GM23338 (cell line): ENCODE measurements at regions not wholly inside any gene's neighbourhood (a gene's known extent, or its start where the extent isn't known, plus 50 kb on each side); places are given as distances from the start of the nearest gene placed in this dataset.

Experiments used
- ATAC-seq: fragments of 200-7000 bp; cut with Tn5 transposase; 3 replicates; pipeline ENCODE4 v1.9.1; 2020
- DNase-seq: peaks from one replicate; pipeline ENCODE4 v3.0.0-alpha.2; 2015; ENCODE audit warnings: low spot score
- H2AFZ ChIP-seq: fragments of 200-600 bp; sonication (generic); 2 replicates; pipeline ENCODE4 v1.8.0; 2016; ENCODE audit warnings: antibody characterized with exemption, mild to moderate bottlenecking, moderate library complexity
- H3F3A ChIP-seq: fragments of 200-600 bp; sonication (generic); replicated peaks from 2 replicates; pipeline ENCODE4 v1.8.0; 2017; ENCODE audit warnings: antibody characterized with exemption, mixed run types, low read depth
- H3K27ac ChIP-seq: fragments of 200-600 bp; sonication (generic); 2 replicates; pipeline ENCODE4 v1.6.1; 2016; ENCODE audit warnings: low read depth
- H3K27me3 ChIP-seq: fragments of 200-600 bp; sonication (generic); 2 replicates; pipeline ENCODE4 v1.8.0; 2016; ENCODE audit warnings: mild to moderate bottlenecking, mixed run types, moderate library complexity; ENCODE audit not compliant: insufficient read depth
- H3K36me3 ChIP-seq: fragments of 200-600 bp; sonication (generic); 2 replicates; pipeline ENCODE4 v1.8.0; 2016; ENCODE audit warnings: mild to moderate bottlenecking; ENCODE audit not compliant: insufficient read depth
- H3K4me1 ChIP-seq: fragments of 200-600 bp; sonication (generic); 2 replicates; pipeline ENCODE4 v1.8.0; 2016; ENCODE audit warnings: mild to moderate bottlenecking, moderate library complexity; ENCODE audit not compliant: insufficient read depth
- H3K4me2 ChIP-seq: fragments of 200-600 bp; sonication (generic); 2 replicates; pipeline ENCODE4 v1.7.1; 2017; ENCODE audit warnings: mixed run types
- H3K4me3 ChIP-seq: fragments of 200-600 bp; sonication (generic); 2 replicates; pipeline ENCODE4 v1.6.1; 2016; ENCODE audit warnings: mixed run types
- H3K79me2 ChIP-seq: fragments of 200-600 bp; sonication (generic); replicated peaks from 2 replicates; pipeline ENCODE4 v1.8.0; 2017; ENCODE audit warnings: mild to moderate bottlenecking; ENCODE audit not compliant: insufficient read depth
- H3K9me2 ChIP-seq: fragments of 200-600 bp; sonication (generic); 2 replicates; pipeline ENCODE4 v1.8.0; 2017; ENCODE audit not compliant: insufficient read depth
- H4K20me1 ChIP-seq: fragments of 200-600 bp; sonication (generic); replicated peaks from 2 replicates; pipeline ENCODE4 v1.8.0; 2017; ENCODE audit warnings: mild to moderate bottlenecking; ENCODE audit not compliant: insufficient read depth
- H3K27ac Mint-ChIP-seq: 2 replicates; pipeline ENCODE4 v1.8.0; 2020; ENCODE audit warnings: inconsistent platforms, mild to moderate bottlenecking, moderate library complexity, mixed read lengths
- H3K27me3 Mint-ChIP-seq: 3 replicates; pipeline ENCODE4 v1.8.0; 2022; ENCODE audit warnings: low read depth, mild to moderate bottlenecking, moderate library complexity, mixed read lengths, inconsistent platforms; ENCODE audit not compliant: insufficient read depth, poor library complexity
- H3K36me3 Mint-ChIP-seq: 3 replicates; pipeline ENCODE4 v1.8.0; 2021; ENCODE audit warnings: low read depth, mild to moderate bottlenecking, inconsistent platforms, moderate library complexity, mixed read lengths
- H3K4me1 Mint-ChIP-seq: 3 replicates; pipeline ENCODE4 v1.8.0; 2020; ENCODE audit warnings: mild to moderate bottlenecking, inconsistent platforms, mixed read lengths
- H3K4me3 Mint-ChIP-seq: 3 replicates; pipeline ENCODE4 v1.8.0; 2021; ENCODE audit warnings: moderate library complexity, mild to moderate bottlenecking, inconsistent platforms, mixed read lengths
- H3K9me3 Mint-ChIP-seq: 3 replicates; pipeline ENCODE4 v1.8.0; 2020; ENCODE audit warnings: moderate library complexity, mild to moderate bottlenecking, inconsistent platforms, mixed read lengths
- EZH2 ChIP-seq: fragments of 200-600 bp; sonication (generic); IDR thresholded peaks from one replicate; pipeline ENCODE4 v1.8.0; 2017; ENCODE audit warnings: antibody characterized with exemption, mild to moderate bottlenecking, low read depth; ENCODE audit not compliant: unreplicated experiment
- JUNB ChIP-seq: IDR thresholded peaks from one replicate; pipeline ENCODE4 v1.6.1; 2016; ENCODE audit warnings: antibody characterized with exemption; ENCODE audit not compliant: unreplicated experiment
- NANOG ChIP-seq: IDR thresholded peaks from 2 replicates; pipeline ENCODE4 v1.6.1; 2016; ENCODE audit warnings: antibody characterized with exemption, borderline replicate concordance
- STAT1 ChIP-seq: IDR thresholded peaks from one replicate; pipeline ENCODE4 v1.6.1; 2016; ENCODE audit warnings: antibody characterized with exemption; ENCODE audit not compliant: unreplicated experiment
- ZNF114 ChIP-seq: fragments of 250-450 bp; sonication (Bioruptor Pico); IDR thresholded peaks from 2 replicates; pipeline ENCODE4 v1.5.0; 2020; ENCODE audit warnings: mild to moderate bottlenecking, moderate library complexity
- ZNF331 ChIP-seq: fragments of 250-450 bp; sonication (Bioruptor Pico); IDR thresholded peaks from 2 replicates; pipeline ENCODE4 v1.5.0; 2020; ENCODE audit warnings: low read depth, mild to moderate bottlenecking, moderate library complexity
- TF ChIP-seq, protein P1 (sequence below): fragments of 250-450 bp; sonication (Bioruptor Pico); IDR thresholded peaks from 2 replicates; pipeline ENCODE4 v1.5.0; 2020; ENCODE audit warnings: mild to moderate bottlenecking, moderate library complexity
- TF ChIP-seq, protein P2 (sequence below), 2 experiments: fragments of 200-600 bp in 1 of 2; sonication (generic) in 1 of 2; conservative IDR thresholded peaks; 2 replicates each; pipeline versions ENCODE4 v1.5.1 to v1.6.1; 2016 to 2017; ENCODE audit warnings: antibody characterized with exemption in 2 of 2, low read depth in 2 of 2, mild to moderate bottlenecking in 2 of 2, moderate library complexity in 1 of 2

DNA sequence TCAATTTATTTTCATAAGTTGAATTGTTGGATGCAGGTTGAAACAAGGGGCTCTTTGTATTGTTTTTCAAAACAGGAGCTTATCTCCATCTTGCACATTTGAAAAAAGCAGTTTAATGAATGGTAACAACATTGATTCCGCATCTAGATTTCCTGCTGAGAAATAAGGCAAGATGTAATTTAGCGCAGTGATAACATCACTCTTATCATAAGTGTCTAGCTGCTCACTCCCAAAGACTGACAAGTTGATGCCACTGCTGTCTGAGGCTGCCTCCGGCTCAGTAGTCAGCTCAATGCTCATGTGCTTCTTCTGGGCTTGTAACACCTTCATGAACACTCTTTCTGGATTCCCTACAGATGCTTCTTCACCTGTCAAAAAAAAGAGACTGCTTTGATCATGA is 92.4 kb downstream of the KPNA2 start (continued):
- TF ChIP-seq, protein P1, sequence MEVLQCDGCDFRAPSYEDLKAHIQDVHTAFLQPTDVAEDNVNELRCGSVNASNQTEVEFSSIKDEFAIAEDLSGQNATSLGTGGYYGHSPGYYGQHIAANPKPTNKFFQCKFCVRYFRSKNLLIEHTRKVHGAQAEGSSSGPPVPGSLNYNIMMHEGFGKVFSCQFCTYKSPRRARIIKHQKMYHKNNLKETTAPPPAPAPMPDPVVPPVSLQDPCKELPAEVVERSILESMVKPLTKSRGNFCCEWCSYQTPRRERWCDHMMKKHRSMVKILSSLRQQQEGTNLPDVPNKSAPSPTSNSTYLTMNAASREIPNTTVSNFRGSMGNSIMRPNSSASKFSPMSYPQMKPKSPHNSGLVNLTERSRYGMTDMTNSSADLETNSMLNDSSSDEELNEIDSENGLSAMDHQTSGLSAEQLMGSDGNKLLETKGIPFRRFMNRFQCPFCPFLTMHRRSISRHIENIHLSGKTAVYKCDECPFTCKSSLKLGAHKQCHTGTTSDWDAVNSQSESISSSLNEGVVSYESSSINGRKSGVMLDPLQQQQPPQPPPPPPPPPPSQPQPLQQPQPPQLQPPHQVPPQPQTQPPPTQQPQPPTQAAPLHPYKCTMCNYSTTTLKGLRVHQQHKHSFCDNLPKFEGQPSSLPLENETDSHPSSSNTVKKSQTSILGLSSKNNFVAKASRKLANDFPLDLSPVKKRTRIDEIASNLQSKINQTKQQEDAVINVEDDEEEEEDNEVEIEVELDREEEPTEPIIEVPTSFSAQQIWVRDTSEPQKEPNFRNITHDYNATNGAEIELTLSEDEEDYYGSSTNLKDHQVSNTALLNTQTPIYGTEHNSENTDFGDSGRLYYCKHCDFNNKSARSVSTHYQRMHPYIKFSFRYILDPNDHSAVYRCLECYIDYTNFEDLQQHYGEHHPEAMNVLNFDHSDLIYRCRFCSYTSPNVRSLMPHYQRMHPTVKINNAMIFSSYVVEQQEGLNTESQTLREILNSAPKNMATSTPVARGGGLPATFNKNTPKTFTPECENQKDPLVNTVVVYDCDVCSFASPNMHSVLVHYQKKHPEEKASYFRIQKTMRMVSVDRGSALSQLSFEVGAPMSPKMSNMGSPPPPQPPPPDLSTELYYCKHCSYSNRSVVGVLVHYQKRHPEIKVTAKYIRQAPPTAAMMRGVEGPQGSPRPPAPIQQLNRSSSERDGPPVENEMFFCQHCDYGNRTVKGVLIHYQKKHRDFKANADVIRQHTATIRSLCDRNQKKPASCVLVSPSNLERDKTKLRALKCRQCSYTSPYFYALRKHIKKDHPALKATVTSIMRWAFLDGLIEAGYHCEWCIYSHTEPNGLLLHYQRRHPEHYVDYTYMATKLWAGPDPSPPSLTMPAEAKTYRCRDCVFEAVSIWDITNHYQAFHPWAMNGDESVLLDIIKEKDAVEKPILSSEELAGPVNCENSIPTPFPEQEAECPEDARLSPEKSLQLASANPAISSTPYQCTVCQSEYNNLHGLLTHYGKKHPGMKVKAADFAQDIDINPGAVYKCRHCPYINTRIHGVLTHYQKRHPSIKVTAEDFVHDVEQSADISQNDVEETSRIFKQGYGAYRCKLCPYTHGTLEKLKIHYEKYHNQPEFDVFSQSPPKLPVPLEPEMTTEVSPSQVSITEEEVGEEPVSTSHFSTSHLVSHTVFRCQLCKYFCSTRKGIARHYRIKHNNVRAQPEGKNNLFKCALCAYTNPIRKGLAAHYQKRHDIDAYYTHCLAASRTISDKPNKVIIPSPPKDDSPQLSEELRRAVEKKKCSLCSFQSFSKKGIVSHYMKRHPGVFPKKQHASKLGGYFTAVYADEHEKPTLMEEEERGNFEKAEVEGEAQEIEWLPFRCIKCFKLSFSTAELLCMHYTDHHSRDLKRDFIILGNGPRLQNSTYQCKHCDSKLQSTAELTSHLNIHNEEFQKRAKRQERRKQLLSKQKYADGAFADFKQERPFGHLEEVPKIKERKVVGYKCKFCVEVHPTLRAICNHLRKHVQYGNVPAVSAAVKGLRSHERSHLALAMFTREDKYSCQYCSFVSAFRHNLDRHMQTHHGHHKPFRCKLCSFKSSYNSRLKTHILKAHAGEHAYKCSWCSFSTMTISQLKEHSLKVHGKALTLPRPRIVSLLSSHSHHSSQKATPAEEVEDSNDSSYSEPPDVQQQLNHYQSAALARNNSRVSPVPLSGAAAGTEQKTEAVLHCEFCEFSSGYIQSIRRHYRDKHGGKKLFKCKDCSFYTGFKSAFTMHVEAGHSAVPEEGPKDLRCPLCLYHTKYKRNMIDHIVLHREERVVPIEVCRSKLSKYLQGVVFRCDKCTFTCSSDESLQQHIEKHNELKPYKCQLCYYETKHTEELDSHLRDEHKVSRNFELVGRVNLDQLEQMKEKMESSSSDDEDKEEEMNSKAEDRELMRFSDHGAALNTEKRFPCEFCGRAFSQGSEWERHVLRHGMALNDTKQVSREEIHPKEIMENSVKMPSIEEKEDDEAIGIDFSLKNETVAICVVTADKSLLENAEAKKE (CRISPR knock-in tag): no peak
- TF ChIP-seq NANOG (no peak), ZNF331 (CRISPR knock-in tag) (no peak), EZH2 (no peak), STAT1 (no peak), ZNF114 (CRISPR knock-in tag) (no peak)

DNA sequence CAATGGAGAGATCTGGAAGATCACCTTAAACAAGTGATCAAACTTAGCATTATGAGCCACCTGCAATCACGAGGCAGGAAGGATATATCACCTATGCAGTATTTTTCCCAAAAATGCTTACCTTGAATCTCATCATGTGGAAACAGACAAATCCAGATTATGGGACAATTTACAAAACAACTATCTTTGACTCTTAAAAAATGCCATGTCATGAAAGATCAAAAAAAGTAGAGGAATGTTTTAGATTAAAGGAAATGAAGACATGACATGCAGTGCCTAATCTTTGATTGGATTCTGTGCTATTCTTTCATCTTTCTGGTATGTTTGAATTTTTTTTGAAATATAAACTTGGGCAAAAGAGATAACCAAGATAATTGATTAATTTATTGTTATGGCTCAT is 95.9 kb downstream of the KPNA2 start:
- H3K27me3 ChIP-seq: no peaks in the 10 kb centered on the region
- Mint-ChIP-seq H3K36me3 (no peaks in the 10 kb centered on the region), H3K4me1 (peaks cover 6% of the 10 kb centered on the region; the same call in 2 of the 3 replicates), H3K9me3 (no peaks in the 10 kb centered on the region), H3K27ac (no peak overlapping the region; the same call in 1 of the 2 replicates), H3K4me3 (no peak overlapping the region), H3K27me3 (peaks cover 7% of the 10 kb centered on the region)
- no peaks in the 10 kb centered on the region for H4K20me1 ChIP-seq
- H3K79me2 ChIP-seq: no peaks in the 10 kb centered on the region
- no peak overlapping the region for H3K27ac ChIP-seq
- no peak overlapping the region for H3K4me3 ChIP-seq
- H3K9me2 ChIP-seq: no peaks in the 10 kb centered on the region
- no peaks in the 10 kb centered on the region for H3K4me1 ChIP-seq
- no peak overlapping the region for H3K4me2 ChIP-seq
- DNase-seq (no peak), ATAC-seq (no peak)
- H2AFZ ChIP-seq: no peak overlapping the region
- H3K36me3 ChIP-seq: no peaks in the 10 kb centered on the region
- H3F3A ChIP-seq: no peaks in the 10 kb centered on the region
- TF ChIP-seq, protein P2, sequence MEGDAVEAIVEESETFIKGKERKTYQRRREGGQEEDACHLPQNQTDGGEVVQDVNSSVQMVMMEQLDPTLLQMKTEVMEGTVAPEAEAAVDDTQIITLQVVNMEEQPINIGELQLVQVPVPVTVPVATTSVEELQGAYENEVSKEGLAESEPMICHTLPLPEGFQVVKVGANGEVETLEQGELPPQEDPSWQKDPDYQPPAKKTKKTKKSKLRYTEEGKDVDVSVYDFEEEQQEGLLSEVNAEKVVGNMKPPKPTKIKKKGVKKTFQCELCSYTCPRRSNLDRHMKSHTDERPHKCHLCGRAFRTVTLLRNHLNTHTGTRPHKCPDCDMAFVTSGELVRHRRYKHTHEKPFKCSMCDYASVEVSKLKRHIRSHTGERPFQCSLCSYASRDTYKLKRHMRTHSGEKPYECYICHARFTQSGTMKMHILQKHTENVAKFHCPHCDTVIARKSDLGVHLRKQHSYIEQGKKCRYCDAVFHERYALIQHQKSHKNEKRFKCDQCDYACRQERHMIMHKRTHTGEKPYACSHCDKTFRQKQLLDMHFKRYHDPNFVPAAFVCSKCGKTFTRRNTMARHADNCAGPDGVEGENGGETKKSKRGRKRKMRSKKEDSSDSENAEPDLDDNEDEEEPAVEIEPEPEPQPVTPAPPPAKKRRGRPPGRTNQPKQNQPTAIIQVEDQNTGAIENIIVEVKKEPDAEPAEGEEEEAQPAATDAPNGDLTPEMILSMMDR (conservative IDR thresholded peaks at IDR 0.05; ENCODE audit: low read depth in 2 of 2): no peak
- TF ChIP-seq, protein P1 (CRISPR knock-in tag): no peak
- TF ChIP-seq JUNB: no peak
- TF ChIP-seq ZNF331 (CRISPR knock-in tag): no peak
- TF ChIP-seq STAT1: no peak
- no peak for TF ChIP-seq NANOG
